ENCODE measurements at regions not wholly inside any gene's neighbourhood (a gene's known extent, or its start where the extent isn't known, plus 50 kb on each side); places are given as distances from the start of the nearest gene placed in this dataset.
"Not testable (repeated sequence)": the region's sequence is repeated elsewhere in the genome, so short reads cannot be mapped to it uniquely, and the experiment has no call there.

DNA sequence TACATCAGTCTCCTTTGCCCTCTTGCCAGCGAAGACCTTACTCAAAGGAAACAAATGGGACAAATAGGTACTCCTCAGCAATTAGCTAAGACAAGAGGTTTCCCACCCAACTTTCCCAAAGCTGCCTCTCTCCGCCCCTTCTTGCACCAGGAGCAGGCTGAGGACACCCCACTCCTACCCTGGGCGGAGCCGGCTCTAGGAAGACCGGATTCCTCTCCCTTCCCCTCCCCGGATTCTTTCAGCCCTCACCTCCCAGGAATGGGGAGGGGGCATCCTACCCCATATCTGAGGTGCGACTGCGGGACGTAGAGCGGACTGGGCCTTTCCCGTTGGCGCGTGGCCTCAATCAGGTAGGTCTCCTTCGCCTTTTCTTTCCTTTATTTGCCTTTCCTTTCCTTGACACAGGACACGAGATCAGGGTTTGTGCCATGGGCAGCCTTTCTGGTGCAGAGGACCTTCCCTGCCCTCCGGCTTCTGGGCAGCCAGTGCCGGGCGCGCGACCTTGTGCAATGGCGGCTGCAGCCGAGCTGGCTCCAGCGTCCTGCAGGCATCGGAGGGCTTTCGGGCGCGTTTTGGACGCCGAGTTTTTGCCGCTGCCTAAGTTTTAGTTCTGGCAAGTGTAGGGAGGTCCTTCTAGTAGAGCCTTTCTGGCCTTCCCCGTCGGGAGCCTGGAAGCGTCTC, 279.9 kb downstream of the PLS3 start:
- ATAC-seq = not testable (repeated sequence)

DNA sequence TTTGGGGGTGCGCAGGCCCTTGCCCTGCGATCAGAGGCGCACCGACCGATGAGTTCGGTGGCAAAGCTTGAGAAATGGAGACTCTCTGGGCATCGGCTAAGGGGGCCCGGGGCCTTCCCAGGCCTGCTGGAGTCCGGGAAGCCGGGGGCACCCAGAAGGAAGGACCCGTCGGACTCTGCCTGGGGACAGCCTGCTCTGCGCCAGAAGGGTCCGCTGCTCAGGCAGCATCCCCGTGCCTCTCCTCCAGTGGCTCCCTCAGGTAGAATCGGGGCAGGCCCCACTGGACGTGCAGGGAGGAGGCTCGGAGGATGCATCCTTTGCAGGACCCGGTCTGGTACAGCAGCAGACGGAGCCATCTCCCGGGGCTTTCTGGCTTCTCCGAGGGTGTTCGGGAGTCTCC, 290.0 kb downstream of the PLS3 start:
- not testable (repeated sequence) for ATAC-seq

DNA sequence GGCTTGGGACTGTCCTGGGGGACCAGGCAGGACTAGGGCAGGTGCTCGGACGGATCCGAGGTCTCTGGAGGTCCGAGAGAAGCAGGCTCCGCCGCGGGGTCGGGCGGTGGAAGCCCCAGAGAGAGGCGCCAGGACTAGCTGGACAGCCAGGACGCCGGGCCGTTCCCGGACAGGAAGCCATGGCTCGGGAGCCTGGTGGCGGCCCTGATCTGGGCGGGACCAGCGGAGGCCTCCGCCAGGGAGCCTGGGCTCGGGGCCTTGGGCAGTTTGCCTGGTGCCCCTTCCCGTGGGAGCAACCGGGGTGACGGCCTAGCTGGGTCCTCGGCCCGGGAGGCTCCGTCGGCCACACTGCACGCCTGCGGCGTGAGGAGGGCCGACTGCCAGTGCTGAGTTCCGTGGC, 292.3 kb downstream of the PLS3 start:
- ATAC-seq = not testable (repeated sequence)

- not testable (repeated sequence) for ATAC-seq
These were observed 289.4 kb upstream of the AGTR2 start for GRCh38 chrX:115881170-115881569.

GRCh38 chrX:115884121-115884520, 286.4 kb upstream of the AGTR2 start:
- not testable (repeated sequence) for ATAC-seq

DNA sequence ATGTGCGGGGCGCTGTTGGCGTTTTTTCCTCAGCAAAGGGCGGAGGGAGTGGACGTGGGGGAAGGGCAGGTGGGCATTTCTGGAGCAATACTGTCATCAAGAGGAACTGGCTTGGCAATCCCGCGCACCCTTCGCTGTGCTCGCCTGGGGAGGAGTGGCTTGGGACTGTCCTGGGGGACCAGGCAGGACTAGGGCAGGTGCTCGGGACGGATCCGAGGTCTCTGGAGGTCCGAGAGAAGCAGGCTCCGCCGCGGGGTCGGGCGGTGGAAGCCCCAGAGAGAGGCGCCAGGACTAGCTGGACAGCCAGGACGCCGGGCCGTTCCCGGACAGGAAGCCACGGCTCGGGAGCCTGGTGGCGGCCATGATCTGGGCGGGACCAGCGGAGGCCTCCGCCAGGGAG, 282.5 kb upstream of the AGTR2 start:
- ATAC-seq = not testable (repeated sequence)

DNA sequence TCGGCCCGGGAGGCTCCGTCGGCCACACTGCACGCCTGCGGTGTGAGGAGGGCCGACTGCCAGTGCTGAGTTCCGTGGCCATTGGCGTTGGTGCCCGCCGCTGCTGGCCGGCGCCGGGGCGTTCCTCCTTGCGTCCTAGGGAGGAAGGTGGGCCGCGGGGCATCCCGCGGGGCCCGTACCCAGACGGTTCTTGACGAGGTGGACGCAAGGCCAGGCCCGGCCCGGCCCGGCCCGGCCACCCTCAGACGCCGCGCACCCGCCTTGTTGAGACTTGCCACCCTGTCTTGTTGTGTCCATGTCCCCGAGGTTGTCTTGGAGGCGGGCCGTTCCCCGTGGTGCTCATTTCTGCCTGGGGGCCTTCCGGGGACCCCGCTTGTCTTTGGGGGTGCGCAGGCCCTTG, 282.0 kb upstream of the AGTR2 start:
- not testable (repeated sequence) for ATAC-seq

DNA sequence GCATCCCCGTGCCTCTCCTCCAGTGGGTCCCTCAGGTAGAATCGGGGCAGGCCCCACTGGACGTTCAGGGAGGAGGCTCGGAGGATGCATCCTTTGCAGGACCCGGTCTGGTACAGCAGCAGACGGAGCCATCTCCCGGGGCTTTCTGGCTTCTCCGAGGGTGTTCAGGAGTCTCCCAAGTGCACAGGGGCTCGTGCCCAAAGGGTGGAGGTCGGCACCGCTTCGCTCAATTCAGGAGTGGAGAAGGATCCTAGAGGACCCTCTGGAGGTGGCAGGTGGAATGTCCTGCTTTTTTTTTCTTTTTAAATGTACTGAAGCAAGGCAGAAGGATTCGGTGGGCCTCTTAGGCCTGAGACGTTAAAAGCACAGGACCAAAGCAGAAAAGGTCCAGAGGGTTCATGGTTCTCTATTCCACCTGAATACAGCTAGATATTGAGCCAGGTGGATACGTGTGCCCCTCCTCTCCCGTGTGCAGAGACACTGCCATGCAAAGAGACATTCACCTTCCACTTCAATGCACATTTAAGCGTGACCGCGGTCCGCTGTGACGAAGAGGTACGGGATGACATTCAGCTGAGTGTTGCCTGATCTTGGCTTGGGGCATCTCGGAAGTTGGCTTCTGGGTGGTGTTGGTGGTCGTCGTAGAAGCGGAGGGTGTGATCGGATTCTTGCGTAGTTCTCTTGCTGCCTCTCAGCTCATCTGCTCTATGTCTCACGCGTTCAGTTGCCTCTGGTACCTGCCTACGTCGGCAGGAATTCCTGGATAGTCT, 281.2 kb upstream of the AGTR2 start:
- ATAC-seq = no peak
- TF ChIP-seq ISL1 (CRISPR knock-in tag; IDR thresholded peaks at IDR 0.05) (no peak), ZFP30 (CRISPR knock-in tag; IDR thresholded peaks at IDR 0.05) (no peak), TCF4 (CRISPR knock-in tag; IDR thresholded peaks at IDR 0.05; ENCODE audit: borderline replicate concordance) (no peak), PPARA (CRISPR knock-in tag; IDR thresholded peaks at IDR 0.05; ENCODE audit: borderline replicate concordance) (no peak), ZC3H10 (CRISPR knock-in tag; IDR thresholded peaks at IDR 0.05) (no peak), TOX (CRISPR knock-in tag; IDR thresholded peaks at IDR 0.05; ENCODE audit: borderline replicate concordance) (no peak), ZNF8 (CRISPR knock-in tag; IDR thresholded peaks at IDR 0.05) (no peak)
- TF ChIP-seq, protein P1, sequence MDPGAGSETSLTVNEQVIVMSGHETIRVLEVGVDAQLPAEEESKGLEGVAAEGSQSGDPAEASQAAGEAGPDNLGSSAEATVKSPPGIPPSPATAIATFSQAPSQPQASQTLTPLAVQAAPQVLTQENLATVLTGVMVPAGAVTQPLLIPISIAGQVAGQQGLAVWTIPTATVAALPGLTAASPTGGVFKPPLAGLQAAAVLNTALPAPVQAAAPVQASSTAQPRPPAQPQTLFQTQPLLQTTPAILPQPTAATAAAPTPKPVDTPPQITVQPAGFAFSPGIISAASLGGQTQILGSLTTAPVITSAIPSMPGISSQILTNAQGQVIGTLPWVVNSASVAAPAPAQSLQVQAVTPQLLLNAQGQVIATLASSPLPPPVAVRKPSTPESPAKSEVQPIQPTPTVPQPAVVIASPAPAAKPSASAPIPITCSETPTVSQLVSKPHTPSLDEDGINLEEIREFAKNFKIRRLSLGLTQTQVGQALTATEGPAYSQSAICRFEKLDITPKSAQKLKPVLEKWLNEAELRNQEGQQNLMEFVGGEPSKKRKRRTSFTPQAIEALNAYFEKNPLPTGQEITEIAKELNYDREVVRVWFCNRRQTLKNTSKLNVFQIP (CRISPR knock-in tag; IDR thresholded peaks at IDR 0.05; ENCODE audit: borderline replicate concordance, low read depth) = no peak
- TF ChIP-seq, protein P2, sequence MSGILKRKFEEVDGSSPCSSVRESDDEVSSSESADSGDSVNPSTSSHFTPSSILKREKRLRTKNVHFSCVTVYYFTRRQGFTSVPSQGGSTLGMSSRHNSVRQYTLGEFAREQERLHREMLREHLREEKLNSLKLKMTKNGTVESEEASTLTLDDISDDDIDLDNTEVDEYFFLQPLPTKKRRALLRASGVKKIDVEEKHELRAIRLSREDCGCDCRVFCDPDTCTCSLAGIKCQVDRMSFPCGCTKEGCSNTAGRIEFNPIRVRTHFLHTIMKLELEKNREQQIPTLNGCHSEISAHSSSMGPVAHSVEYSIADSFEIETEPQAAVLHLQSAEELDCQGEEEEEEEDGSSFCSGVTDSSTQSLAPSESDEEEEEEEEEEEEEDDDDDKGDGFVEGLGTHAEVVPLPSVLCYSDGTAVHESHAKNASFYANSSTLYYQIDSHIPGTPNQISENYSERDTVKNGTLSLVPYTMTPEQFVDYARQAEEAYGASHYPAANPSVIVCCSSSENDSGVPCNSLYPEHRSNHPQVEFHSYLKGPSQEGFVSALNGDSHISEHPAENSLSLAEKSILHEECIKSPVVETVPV (CRISPR knock-in tag; IDR thresholded peaks at IDR 0.05) = no peak

DNA sequence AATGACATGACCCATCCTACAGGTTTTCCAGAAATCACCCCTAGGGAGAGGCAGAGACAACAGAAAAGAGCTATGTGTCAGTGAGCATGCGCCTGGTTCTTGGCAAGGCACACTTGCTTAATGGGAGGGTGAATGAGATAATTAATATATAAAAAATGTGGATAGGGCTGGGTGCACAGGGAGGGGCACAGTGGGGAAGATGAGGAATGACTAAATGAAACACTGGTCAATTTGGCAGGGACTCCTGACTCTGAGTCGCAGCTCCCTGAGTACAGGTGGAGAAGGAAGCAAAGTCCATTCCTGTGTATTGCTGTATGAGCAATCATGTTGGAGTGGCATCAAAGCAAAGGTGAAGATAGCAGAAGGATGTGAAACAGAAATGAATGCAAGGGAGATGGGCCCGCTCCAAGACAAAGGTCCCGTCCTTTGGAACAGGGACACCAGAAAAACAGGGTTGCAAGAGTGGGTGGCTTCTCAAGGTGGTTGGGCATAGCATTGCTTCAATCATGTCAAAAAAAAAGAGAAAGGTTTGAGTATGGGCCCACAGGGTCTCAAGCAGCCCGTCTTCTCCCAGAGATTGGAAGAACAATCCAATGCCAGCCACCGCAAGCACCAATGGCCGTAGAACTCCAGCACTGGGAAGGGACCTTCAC, 278.4 kb upstream of the AGTR2 start:
- ATAC-seq = no peak
- TF ChIP-seq ZFP3 (CRISPR knock-in tag; IDR thresholded peaks at IDR 0.05) (no peak), TSHZ2 (CRISPR knock-in tag; IDR thresholded peaks at IDR 0.05) (no peak), GLIS3 (CRISPR knock-in tag; IDR thresholded peaks at IDR 0.05) (no peak), TOX (CRISPR knock-in tag; IDR thresholded peaks at IDR 0.05; ENCODE audit: borderline replicate concordance) (no peak), RARB (CRISPR knock-in tag; IDR thresholded peaks at IDR 0.05) (no peak), PPARA (CRISPR knock-in tag; IDR thresholded peaks at IDR 0.05; ENCODE audit: borderline replicate concordance) (no peak), BACH2 (CRISPR knock-in tag; IDR thresholded peaks at IDR 0.05; ENCODE audit: borderline replicate concordance) (no peak), OSR1 (CRISPR knock-in tag; IDR thresholded peaks at IDR 0.05) (no peak), ZNF8 (CRISPR knock-in tag; IDR thresholded peaks at IDR 0.05) (no peak)
- TF ChIP-seq, protein P3, sequence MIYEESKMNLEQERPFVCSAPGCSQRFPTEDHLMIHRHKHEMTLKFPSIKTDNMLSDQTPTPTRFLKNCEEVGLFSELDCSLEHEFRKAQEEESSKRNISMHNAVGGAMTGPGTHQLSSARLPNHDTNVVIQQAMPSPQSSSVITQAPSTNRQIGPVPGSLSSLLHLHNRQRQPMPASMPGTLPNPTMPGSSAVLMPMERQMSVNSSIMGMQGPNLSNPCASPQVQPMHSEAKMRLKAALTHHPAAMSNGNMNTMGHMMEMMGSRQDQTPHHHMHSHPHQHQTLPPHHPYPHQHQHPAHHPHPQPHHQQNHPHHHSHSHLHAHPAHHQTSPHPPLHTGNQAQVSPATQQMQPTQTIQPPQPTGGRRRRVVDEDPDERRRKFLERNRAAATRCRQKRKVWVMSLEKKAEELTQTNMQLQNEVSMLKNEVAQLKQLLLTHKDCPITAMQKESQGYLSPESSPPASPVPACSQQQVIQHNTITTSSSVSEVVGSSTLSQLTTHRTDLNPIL (CRISPR knock-in tag; IDR thresholded peaks at IDR 0.05; ENCODE audit: low read depth) = no peak
